ENCODE measurements at regions not wholly inside any gene's neighbourhood (a gene's known extent, or its start where the extent isn't known, plus 50 kb on each side); places are given as distances from the start of the nearest gene placed in this dataset.
"Not testable (repeated sequence)": the region's sequence is repeated elsewhere in the genome, so short reads cannot be mapped to it uniquely, and the experiment has no call there.

- no peak for DNase-seq
Measured at GRCh38 chr6:14277405-14277930, 159.9 kb downstream of the CD83 start.

GRCh38 chr6:14278006-14278405 is 160.4 kb downstream of the CD83 start:
- DNase-seq, result no peak

- no peak for DNase-seq
Measured at GRCh38 chr6:14278446-14278845, 160.9 kb downstream of the CD83 start.

GRCh38 chr6:14280006-14280510 is 162.5 kb downstream of the CD83 start:
- DNase-seq, result no peak

- no peak for DNase-seq
Measured at GRCh38 chr6:14280766-14281293, 163.3 kb downstream of the CD83 start.

GRCh38 chr6:14281811-14282660 is 164.5 kb downstream of the CD83 start:
- no peak for DNase-seq

GRCh38 chr6:14282854-14283505 is 165.4 kb downstream of the CD83 start:
- no peak for DNase-seq

GRCh38 chr6:14283600-14284235 is 166.1 kb downstream of the CD83 start:
- DNase-seq, result no peak

GRCh38 chr6:14284969-14285590 is 167.5 kb downstream of the CD83 start:
- no peak for DNase-seq

GRCh38 chr6:14286144-14286543 is 168.6 kb downstream of the CD83 start:
- no peak for DNase-seq

GRCh38 chr6:14286634-14287428 is 169.3 kb downstream of the CD83 start:
- no peak for DNase-seq

GRCh38 chr6:14287707-14288106 is 170.1 kb downstream of the CD83 start:
- no peak for DNase-seq

GRCh38 chr6:14288910-14289309 is 171.3 kb downstream of the CD83 start:
- DNase-seq, result no peak

- DNase-seq, result no peak
Measured at GRCh38 chr6:14290041-14290771, 172.6 kb downstream of the CD83 start.

- no peak for DNase-seq
Measured at GRCh38 chr6:14290772-14291330, 173.3 kb downstream of the CD83 start.

- no peak for DNase-seq
Measured at GRCh38 chr6:14291331-14291730, 173.8 kb downstream of the CD83 start.

- DNase-seq, result peak; percentile 57
Measured at GRCh38 chr6:14292119-14292518, 174.5 kb downstream of the CD83 start.

GRCh38 chr6:14294270-14294951 is 176.8 kb downstream of the CD83 start:
- no peak for DNase-seq

GRCh38 chr6:14296698-14297097 is 179.1 kb downstream of the CD83 start:
- not testable (repeated sequence) for DNase-seq

- not testable (repeated sequence) for DNase-seq
Measured at GRCh38 chr6:14297118-14297517, 179.5 kb downstream of the CD83 start.
